B cell (primary cell): ENCODE measurements at regions not wholly inside any gene's neighbourhood (a gene's known extent, or its start where the extent isn't known, plus 50 kb on each side); places are given as distances from the start of the nearest gene placed in this dataset.

Source experiments
- ATAC-seq: fragments of 200-7000 bp; cut with Tn5 transposase; one replicate; pipeline ENCODE4 v1.10.0; 2021; ENCODE audit warnings: low read depth, mild to moderate bottlenecking, moderate number of reproducible peaks, moderate library complexity
- CTCF ChIA-PET: fragments of 350-600 bp; sonication (Branson Sonifier 250); formaldehyde crosslinking; loops from one replicate; lab custom pipeline; 2021; ENCODE audit warnings: antibody characterized with exemption, inconsistent platforms; lab: Charles Lee
- POLR2A ChIA-PET: fragments of 350-600 bp; sonication (Branson Sonifier 250); formaldehyde crosslinking; loops from one replicate; lab custom pipeline; 2021; ENCODE audit warnings: antibody characterized with exemption; lab: Charles Lee
- DNase-seq: peaks from one replicate; pipeline ENCODE4 v3.0.0; 2013
- H2AFZ ChIP-seq: 2 replicates; pipeline ENCODE4 v1.6.1; 2012; ENCODE audit warnings: mild to moderate bottlenecking, low read depth, low read length; ENCODE audit not compliant: insufficient read depth, poor library complexity, severe bottlenecking
- H3K27ac ChIP-seq, 2 donors: 1 replicate in 1 of 2; 2 replicates in 1 of 2; pipeline ENCODE4 v1.5.1; 2012 to 2013; ENCODE audit warnings: low read length in 2 of 2, mild to moderate bottlenecking in 2 of 2, moderate library complexity in 1 of 2
- H3K27me3 ChIP-seq, 4 experiments: fragments of 200-600 bp in 1 of 4; sonication (generic) in 1 of 4; replicated peaks in 1 of 4; 1 replicate in 2 of 4; 2 replicates in 2 of 4; pipeline versions ENCODE4 v1.6.1 to v1.7.0; 2013 to 2016; ENCODE audit warnings: low read length in 3 of 4, mild to moderate bottlenecking in 2 of 4, mixed read lengths in 1 of 4, moderate library complexity in 1 of 4; ENCODE audit not compliant: insufficient read depth in 4 of 4, control insufficient read depth in 3 of 4; ENCODE audit errors: control extremely low read depth in 1 of 4
- H3K36me3 ChIP-seq, 2 experiments: replicated peaks in 1 of 2; 1 replicate in 1 of 2; 2 replicates in 1 of 2; pipeline versions ENCODE4 v1.6.1 to v1.7.1; 2013; ENCODE audit warnings: low read length in 1 of 2; ENCODE audit not compliant: insufficient read depth in 2 of 2, control insufficient read depth in 1 of 2; ENCODE audit errors: control extremely low read depth in 1 of 2, extremely low read depth in 1 of 2
- H3K4me1 ChIP-seq, 2 donors: fragments of 200-600 bp in 1 of 2; sonication (generic) in 1 of 2; 1 replicate in 1 of 2; 2 replicates in 1 of 2; pipeline versions ENCODE4 v1.5.1 to v1.6.1; 2013 to 2017; ENCODE audit warnings: low read length in 2 of 2; ENCODE audit not compliant: control insufficient read depth in 2 of 2, insufficient read depth in 2 of 2
- H3K4me2 ChIP-seq: replicated peaks from 2 replicates; pipeline ENCODE3; 2012; ENCODE audit warnings: mild to moderate bottlenecking, low read depth, low read length; ENCODE audit not compliant: poor library complexity, severe bottlenecking
- H3K4me3 ChIP-seq, 5 experiments: fragments of 200-600 bp in 1 of 5; sonication (generic) in 1 of 5; 1 replicate in 3 of 5; 2 replicates in 2 of 5; pipeline versions ENCODE4 v1.5.1 to v1.7.0; 2011 to 2016; ENCODE audit warnings: low read length in 4 of 5, mild to moderate bottlenecking in 4 of 5, low read depth in 2 of 5, control low read depth in 1 of 5, moderate library complexity in 1 of 5; ENCODE audit not compliant: insufficient read depth in 1 of 5; ENCODE audit errors: control extremely low read depth in 1 of 5, extremely low read depth in 1 of 5
- H3K79me2 ChIP-seq: fragments of 200-600 bp; sonication (generic); one replicate; pipeline ENCODE4 v1.6.0; 2016; ENCODE audit warnings: low read length; ENCODE audit not compliant: control insufficient read depth, insufficient read depth
- H3K9ac ChIP-seq: fragments of 200-600 bp; sonication (generic); 2 replicates; pipeline ENCODE4 v1.6.1; 2017; ENCODE audit warnings: mild to moderate bottlenecking, low read length, moderate library complexity
- H3K9me3 ChIP-seq, 3 donors: one replicate each; pipeline versions ENCODE4 v1.6.1 to v1.7.1; 2013; ENCODE audit warnings: low read length in 2 of 3; ENCODE audit not compliant: control insufficient read depth in 2 of 3, insufficient read depth in 1 of 3; ENCODE audit errors: control extremely low read depth in 1 of 3
- H4K20me1 ChIP-seq: 2 replicates; pipeline ENCODE4 v1.6.0; 2012; ENCODE audit warnings: mild to moderate bottlenecking, low read length; ENCODE audit not compliant: insufficient read depth, control insufficient read depth, poor library complexity, severe bottlenecking
- H3K27ac Mint-ChIP-seq: one replicate; pipeline ENCODE4 v1.8.0; 2021; ENCODE audit warnings: mixed read lengths
- H3K27me3 Mint-ChIP-seq: one replicate; pipeline ENCODE4 v1.8.0; 2021; ENCODE audit warnings: mixed read lengths
- H3K4me1 Mint-ChIP-seq: one replicate; pipeline ENCODE4 v1.8.0; 2021; ENCODE audit warnings: mixed read lengths
- H3K4me3 Mint-ChIP-seq: one replicate; pipeline ENCODE4 v1.8.0; 2021; ENCODE audit warnings: mixed read lengths
- H3K9me3 Mint-ChIP-seq: one replicate; pipeline ENCODE4 v1.8.0; 2022; ENCODE audit warnings: mixed read lengths; ENCODE audit not compliant: insufficient read depth
- EZH2 ChIP-seq: IDR thresholded peaks from 2 replicates; pipeline ENCODE4 v1.6.1; 2012; ENCODE audit warnings: borderline replicate concordance, low read depth, mild to moderate bottlenecking, moderate library complexity, low read length; ENCODE audit not compliant: insufficient read depth, poor library complexity, severe bottlenecking
- WGBS: methylation state at CpG from one replicate; pipeline ENCODE4 v1.1.5; 2013; ENCODE audit warnings: missing lambda C conversion rate; ENCODE audit not compliant: insufficient coverage; 5-methylcytosine and 5-hydroxymethylcytosine counted together
- intact Hi-C: fragments of 100-400 bp; cut with micrococcal nuclease; formaldehyde crosslinking; loops from one replicate; pipeline ENCODE4 v1.10.0; 2022
- TF ChIP-seq, protein P1 (sequence below): fragments of 200-600 bp; IDR thresholded peaks from one replicate; pipeline ENCODE4 v1.8.0; 2022; ENCODE audit warnings: antibody characterized with exemption, mild to moderate bottlenecking

DNA sequence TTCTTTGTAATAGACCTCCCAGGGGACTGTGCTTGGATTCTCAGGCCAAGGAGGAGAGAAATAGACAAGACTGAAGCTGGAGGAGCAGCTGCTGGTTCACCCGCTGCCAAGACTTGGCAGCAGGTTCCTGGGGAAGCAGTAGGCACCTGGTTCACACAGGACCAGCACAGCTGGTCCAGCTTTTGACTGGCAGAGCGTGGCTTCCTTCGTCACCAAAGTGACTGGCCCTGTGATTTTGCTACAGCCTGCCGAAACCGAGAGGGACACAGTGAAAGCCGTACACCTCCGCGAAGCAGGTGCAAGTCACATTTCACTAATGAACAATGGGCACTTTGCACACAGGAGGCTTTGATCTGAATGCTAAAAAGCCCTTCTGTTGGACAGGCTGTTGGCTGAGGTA lies 199.0 kb downstream of the RNF144B start:
- WGBS, result 79% methylated on average over 8 of the region's 8 CpGs
- Histone ChIP-seq H3K4me1 (no peaks in the 10 kb centered on the region), H3K27me3 (no peaks in the 10 kb centered on the region), H2AFZ (no peak overlapping the region), H3K79me2 (no peaks in the 10 kb centered on the region), H3K9me3 (no peaks in the 10 kb centered on the region), H3K27ac (no peak overlapping the region), H3K36me3 (no peaks in the 10 kb centered on the region), H4K20me1 (no peaks in the 10 kb centered on the region), H3K4me3 (no peak overlapping the region), H3K4me2 (no peak overlapping the region), H3K9ac (no peak overlapping the region)
- Mint-ChIP-seq H3K9me3 (peaks cover 3% of the 10 kb centered on the region), H3K27ac (no peak overlapping the region), H3K4me1 (no peaks in the 10 kb centered on the region), H3K27me3 (peaks cover 22% of the 10 kb centered on the region), H3K4me3 (no peak overlapping the region)
- intact Hi-C loops, result no loop called here
- TF ChIP-seq EZH2, result no peak
- TF ChIP-seq, protein P1, sequence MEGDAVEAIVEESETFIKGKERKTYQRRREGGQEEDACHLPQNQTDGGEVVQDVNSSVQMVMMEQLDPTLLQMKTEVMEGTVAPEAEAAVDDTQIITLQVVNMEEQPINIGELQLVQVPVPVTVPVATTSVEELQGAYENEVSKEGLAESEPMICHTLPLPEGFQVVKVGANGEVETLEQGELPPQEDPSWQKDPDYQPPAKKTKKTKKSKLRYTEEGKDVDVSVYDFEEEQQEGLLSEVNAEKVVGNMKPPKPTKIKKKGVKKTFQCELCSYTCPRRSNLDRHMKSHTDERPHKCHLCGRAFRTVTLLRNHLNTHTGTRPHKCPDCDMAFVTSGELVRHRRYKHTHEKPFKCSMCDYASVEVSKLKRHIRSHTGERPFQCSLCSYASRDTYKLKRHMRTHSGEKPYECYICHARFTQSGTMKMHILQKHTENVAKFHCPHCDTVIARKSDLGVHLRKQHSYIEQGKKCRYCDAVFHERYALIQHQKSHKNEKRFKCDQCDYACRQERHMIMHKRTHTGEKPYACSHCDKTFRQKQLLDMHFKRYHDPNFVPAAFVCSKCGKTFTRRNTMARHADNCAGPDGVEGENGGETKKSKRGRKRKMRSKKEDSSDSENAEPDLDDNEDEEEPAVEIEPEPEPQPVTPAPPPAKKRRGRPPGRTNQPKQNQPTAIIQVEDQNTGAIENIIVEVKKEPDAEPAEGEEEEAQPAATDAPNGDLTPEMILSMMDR, result no peak
- ATAC-seq (no peak), DNase-seq (no peak)
- ChIA-PET CTCF (no interaction called here), POLR2A (no interaction called here)

DNA sequence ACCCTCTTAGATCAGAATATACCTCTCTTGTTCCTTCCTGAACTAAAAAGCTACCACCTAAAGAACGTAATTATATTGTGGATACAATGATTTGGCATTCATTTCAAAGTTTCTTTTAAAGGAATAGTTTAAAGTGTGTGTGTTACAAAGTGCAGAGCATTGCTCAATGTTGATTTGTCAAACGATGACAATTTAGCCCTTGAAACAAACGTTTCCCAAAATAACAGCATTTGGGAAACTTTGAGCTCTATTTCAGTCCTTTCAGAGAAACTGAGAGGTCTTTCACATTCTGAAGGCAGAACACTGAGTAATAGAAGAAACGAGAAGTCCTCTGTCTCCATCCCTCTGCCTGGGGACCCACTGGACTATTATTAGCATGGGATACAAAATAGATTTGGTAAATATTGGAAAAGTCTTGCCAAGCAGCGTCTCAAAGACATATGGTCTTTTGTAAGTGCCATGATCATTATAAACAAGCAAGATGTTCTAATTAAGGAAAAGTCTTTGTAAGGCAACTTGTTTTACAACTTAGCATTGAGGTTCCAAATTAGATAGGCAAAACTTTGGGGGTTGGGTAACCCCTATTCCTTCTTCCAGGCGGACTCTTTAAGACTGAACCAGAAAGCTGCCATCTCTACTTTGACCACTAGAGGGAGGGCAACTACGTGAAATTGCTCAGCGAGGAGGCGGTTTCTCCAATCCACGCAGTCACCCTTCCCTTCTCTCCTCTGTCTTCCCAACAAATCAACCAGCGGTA lies 208.8 kb downstream of the RNF144B start:
- peaks cover 0 to 4% (median 0%) of the 10 kb centered on the region in 4 experiments for H3K27me3 ChIP-seq
- ChIA-PET POLR2A (no interaction called here), CTCF (interaction anchor here (0.6 to 2.8 kb wide), 5 partner anchors 10 to 1531 kb away, joined by 3 to 11 read pairs (median 8); no protein-coding TSS in a partner anchor)
- H3K4me3 Mint-ChIP-seq, result no peak overlapping the region
- no peaks in the 10 kb centered on the region for H3K9me3 Mint-ChIP-seq
- no peak overlapping the region for H3K9ac ChIP-seq
- DNase-seq (peak; percentile 54), ATAC-seq (peak; percentile 51)
- H3K36me3 ChIP-seq, result no peaks in the 10 kb centered on the region
- no peak overlapping the region for H3K4me2 ChIP-seq
- no peaks in the 10 kb centered on the region for H3K4me1 ChIP-seq
- peaks cover 23% of the 10 kb centered on the region for H3K27me3 Mint-ChIP-seq
- H3K4me3 ChIP-seq, result no peak overlapping the region
- peak overlapping the region; percentile 36 for H2AFZ ChIP-seq
- peaks cover 3% of the 10 kb centered on the region for H3K4me1 Mint-ChIP-seq
- no CpG with 5 or more reads among the region's 11 CpGs for WGBS
- intact Hi-C loops, result loop anchor here (2.0 to 5.0 kb wide), 2 partner anchors 271 to 1531 kb away; no protein-coding TSS in a partner anchor
- no peaks in the 10 kb centered on the region for H3K79me2 ChIP-seq
- TF ChIP-seq EZH2, result no peak
- TF ChIP-seq, protein P1, result peak; percentile 98
- H3K9me3 ChIP-seq, result no peaks in the 10 kb centered on the region
- H3K27ac Mint-ChIP-seq, result no peak overlapping the region
- H4K20me1 ChIP-seq, result no peaks in the 10 kb centered on the region
- no peak overlapping the region for H3K27ac ChIP-seq
